ENCODE measurements at regions not wholly inside any gene's neighbourhood (a gene's known extent, or its start where the extent isn't known, plus 50 kb on each side); places are given as distances from the start of the nearest gene placed in this dataset.

- TF ChIP-seq POLR2AphosphoS5 (IDR thresholded peaks at IDR 0.05; ENCODE audit: low read length) = no peak
- no peak for TF ChIP-seq ZBTB40 (IDR thresholded peaks at IDR 0.05; ENCODE audit: borderline replicate concordance)
- TF ChIP-seq BMI1 (IDR thresholded peaks at IDR 0.05; ENCODE audit: borderline replicate concordance) = no peak
- TF ChIP-seq CTCF (IDR thresholded peaks at IDR 0.05 in 2 of 3, conservative IDR thresholded peaks at IDR 0.05 in 1 of 3; ENCODE audit: control insufficient read depth in 2 of 3, extremely low read depth in 1 of 3, insufficient read depth in 1 of 3, low read depth in 3 of 3, low read length in 3 of 3) = no peak
- no peak for TF ChIP-seq ZNF274 (IDR thresholded peaks at IDR 0.05; ENCODE audit: insufficient read depth, insufficient read length)
- TF ChIP-seq CBFB (IDR thresholded peaks at IDR 0.05; ENCODE audit: low read depth) = no peak
- TF ChIP-seq ASH2L (IDR thresholded peaks at IDR 0.05; ENCODE audit: borderline replicate concordance, low read depth) = no peak
- TF ChIP-seq POLR2A (IDR thresholded peaks at IDR 0.05; ENCODE audit: low read depth, low read length) = no peak
- no peak for TF ChIP-seq BCLAF1 (IDR thresholded peaks at IDR 0.05)
Observed at GRCh38 chr13:71949441-71949840, 82.4 kb upstream of the DACH1 start.
